ENCODE measurements at regions not wholly inside any gene's neighbourhood (a gene's known extent, or its start where the extent isn't known, plus 50 kb on each side); places are given as distances from the start of the nearest gene placed in this dataset.

DNA sequence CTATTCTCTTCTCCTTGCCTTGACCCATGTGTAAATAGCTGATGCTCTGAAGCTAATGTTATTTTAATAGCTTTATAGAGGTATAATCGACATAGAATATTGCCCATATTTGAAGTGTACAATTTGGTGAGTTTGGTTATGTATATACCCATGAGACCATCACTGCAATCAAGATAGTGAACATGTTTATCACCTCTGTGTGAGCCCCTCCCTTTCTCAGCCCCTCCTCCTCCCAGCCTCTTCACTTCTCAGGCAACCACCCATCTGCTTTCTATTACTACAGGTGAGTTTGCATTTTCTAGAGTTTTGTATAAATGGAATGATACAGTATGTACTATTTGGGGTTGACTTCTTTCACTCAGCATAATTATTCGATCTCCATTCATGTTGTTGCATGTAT is 181.1 kb downstream of the INO80D start:
- no peak for DNase-seq (ENCODE audit: low read depth, low spot score)
- in situ Hi-C loops (cut with HindIII; ENCODE audit: low pct_unique_long_range_greater_than_20kb, low sequenced_read_pairs): no loop called here

DNA sequence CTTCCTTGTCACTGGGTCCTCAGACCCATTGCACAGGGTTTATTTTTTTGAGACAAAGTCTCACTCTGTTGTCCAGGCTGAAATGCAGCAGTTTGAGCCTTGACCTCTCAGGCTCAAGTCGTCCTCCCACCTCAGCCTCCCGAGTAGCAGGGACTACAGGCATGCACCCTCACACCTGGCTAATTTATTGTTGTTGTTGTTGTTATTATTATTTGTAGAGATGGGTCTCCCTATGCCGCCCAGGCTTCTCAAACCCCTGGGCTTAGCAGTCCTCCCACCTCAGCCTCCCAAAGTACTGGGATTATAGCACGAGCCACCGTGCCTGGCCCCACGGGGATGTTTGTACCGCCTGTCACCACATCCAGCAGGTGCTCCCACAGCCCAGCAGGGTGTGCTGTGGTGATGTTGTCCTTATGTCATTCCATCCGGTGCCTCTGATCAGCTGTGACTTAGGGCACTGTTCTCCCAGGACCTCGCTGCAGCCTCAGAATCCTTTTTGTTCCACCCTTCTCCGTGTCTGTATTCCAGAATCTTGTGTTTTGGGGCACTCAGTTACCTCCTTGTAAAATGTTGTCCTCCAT is 182.3 kb downstream of the INO80D start:
- in situ Hi-C loops (cut with HindIII; ENCODE audit: low pct_unique_long_range_greater_than_20kb, low sequenced_read_pairs): no loop called here
- DNase-seq (ENCODE audit: low read depth, low spot score): peak; percentile 40

DNA sequence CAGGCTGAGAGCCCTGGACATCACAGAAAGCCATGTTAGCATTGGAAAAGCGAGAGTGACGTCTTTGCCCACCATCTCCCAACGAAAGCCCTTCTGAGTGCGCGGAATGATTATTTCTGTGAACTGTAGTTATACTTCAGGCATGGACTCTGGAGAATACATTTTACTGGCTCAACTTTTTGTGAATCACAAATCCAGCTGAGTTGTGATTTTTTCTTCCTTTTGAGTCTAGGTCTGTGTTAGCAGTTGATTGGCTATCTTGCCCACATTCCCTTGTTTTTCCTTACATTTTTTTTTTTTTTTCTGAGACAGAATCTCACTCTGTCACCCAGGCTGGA is 183.1 kb downstream of the INO80D start:
- no peak for DNase-seq (ENCODE audit: low read depth, low spot score)
- in situ Hi-C loops (cut with HindIII; ENCODE audit: low pct_unique_long_range_greater_than_20kb, low sequenced_read_pairs): no loop called here

DNA sequence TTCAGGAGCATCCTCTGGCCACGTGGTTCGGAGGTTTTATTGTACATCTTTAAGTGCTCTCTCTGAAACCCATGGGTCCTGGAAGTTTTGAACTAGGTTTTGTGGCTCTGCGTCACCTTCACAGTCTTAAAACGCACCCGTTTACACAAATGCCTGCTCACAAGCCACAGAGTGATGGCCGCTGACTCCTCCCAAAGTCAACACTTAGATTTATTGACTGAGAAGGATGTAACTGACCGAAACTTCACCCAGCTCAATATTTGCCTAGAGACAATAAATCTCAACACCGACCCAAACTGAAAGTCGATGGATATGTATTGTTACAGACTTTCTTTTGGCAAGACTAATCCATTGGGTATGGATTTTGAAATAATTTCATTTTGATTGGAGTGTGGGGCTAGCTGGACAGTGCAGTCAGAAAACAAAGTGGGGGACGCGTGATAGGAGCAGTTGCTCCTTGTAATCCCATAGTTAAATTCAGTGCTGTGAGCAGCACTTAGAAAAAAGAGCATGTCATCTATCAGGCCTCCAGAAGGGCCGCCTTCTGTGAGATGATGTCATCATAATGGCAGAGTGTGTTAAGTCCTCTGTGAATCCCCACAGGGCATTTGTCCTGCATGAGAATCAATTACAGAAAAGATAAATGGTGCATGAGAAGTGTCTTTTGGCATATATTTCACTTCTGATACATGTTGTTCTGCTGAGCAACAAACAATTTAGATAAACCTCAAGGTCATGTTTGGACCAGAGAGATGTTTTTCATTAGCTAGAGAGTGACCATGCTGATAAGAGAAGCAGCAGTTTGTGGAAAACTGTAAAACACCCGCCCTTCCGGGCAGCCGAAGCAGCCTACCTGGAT is 183.7 kb downstream of the INO80D start:
- no peak for DNase-seq (ENCODE audit: low read depth, low spot score)

DNA sequence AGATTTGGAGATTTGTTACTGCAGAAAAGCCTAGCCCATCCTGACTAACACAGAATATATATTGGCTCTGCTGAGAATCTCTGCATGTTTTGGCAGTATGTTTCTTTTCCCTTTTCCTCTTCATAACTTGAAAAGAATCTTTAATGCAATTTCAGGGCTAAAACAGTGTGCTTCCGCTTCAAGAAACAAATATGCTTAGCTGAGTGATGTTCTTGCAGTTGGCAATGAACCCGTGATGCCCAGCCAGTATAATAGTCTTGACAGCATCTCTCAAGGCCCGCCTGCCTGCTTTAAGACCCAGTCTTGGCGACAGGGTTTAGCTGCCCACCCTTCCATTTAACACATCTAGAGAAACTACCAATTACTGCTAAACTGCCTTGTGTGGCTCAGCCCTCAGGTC is 184.5 kb downstream of the INO80D start:
- in situ Hi-C loops (cut with HindIII; ENCODE audit: low pct_unique_long_range_greater_than_20kb, low sequenced_read_pairs): no loop called here
- no peak for DNase-seq (ENCODE audit: low read depth, low spot score)

More for the DNA sequence above, 183.7 kb downstream of the INO80D start:
- in situ Hi-C loops (cut with HindIII; ENCODE audit: low pct_unique_long_range_greater_than_20kb, low sequenced_read_pairs): no loop called here

DNA sequence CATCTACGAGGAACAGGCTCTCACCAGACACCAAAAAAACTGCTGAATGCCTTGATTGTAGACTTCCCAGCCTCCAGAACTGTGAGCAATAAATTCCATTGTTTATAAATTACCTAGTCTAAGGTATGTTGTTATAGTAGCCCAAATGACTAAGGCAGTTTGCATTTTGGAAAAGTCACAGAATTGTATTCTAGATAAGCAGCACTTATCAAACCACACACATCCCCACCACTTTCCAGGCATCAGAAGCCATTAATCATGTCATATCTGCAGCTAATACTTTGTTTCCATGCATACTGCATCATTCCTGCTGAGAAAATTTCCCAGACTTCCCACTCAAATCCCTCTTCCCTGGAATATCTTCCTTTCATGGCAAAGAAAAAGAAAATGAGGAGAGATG is 187.2 kb downstream of the INO80D start:
- no peak for DNase-seq (ENCODE audit: low read depth, low spot score)
- in situ Hi-C loops (cut with HindIII; ENCODE audit: low pct_unique_long_range_greater_than_20kb, low sequenced_read_pairs): no loop called here

DNA sequence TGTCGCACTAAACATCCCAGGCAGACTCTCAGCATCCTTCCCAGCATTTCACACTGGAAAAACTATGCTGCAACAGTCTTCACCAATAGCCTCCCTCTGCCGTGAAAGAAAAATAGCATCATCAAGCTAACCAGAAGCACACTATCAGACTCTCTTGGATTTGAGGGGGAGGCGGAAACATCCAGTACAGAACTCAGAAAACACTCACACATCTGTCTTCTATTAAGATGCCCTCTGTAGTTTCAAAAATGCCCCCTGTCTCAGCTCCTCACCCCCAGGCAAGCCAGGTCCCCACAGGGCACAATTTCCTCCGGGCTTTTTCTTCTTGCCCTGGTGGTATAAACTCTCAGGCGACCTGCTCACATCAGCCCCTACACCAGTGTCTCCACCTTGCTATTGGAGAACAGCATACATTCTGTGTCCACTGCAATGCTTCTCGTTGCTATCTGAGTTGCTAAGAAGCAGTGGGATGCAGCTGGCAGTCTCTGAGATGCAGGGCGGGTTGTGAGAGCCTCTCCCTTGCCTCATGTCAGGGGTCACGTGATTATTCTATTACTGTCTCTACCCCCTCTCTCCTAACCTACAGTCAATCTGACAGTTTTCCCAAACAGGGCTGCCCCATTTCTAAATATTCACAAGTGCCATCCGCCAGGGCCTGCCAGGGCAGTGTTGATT is 189.9 kb downstream of the INO80D start:
- DNase-seq (ENCODE audit: low read depth, low spot score): no peak
- in situ Hi-C loops (cut with HindIII; ENCODE audit: low pct_unique_long_range_greater_than_20kb, low sequenced_read_pairs): no loop called here

DNA sequence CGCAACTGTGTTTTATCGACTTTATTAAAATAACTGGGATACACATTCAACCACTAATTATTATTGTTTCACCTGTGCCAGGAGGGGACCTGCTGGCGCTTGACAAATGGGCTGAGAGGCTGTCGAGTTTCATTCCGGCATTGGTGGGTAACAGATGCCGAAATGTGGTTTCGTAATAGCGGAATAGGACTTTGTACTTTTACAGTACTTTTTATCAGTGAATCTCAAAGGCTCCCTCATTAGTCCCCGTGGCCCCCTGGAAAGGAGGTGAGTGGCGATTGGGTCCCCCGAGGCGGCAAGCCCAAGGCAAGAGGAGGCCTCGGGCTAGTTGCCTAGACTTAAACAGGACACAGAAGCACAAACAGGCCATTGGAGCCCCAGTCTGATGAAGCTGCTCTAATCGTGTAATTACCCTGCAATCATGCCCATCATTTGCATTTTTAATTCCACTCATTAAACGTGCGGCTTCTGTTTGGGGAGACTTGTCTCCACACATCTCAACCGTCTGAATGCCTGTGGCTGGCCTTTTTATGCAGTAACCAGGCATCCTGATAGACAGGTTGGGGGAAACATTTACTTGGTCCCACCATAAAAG is 193.2 kb downstream of the INO80D start:
- in situ Hi-C loops (cut with HindIII; ENCODE audit: low pct_unique_long_range_greater_than_20kb, low sequenced_read_pairs): no loop called here
- DNase-seq (ENCODE audit: low read depth, low spot score): no peak

DNA sequence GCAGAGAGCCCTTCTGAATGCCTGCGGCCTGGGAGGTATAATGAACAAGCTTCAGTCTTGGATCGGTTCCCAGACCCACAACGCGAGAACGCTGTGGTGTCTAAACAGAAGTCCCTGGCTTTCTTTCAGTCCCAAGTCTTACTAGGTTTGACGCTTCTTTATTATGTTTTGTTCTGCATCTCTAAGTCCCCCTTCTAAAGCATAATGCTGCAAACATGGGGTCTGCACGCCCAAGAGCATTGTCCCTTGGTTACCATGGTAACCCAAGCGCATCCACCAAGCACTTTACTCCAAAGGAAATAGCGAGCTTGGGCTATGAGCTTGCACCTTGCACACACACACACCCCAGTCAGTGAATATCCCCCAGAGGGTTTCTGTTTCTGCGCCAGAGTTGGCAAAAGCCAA is 193.7 kb downstream of the INO80D start:
- in situ Hi-C loops (cut with HindIII; ENCODE audit: low pct_unique_long_range_greater_than_20kb, low sequenced_read_pairs): no loop called here
- DNase-seq (ENCODE audit: low read depth, low spot score): no peak

DNA sequence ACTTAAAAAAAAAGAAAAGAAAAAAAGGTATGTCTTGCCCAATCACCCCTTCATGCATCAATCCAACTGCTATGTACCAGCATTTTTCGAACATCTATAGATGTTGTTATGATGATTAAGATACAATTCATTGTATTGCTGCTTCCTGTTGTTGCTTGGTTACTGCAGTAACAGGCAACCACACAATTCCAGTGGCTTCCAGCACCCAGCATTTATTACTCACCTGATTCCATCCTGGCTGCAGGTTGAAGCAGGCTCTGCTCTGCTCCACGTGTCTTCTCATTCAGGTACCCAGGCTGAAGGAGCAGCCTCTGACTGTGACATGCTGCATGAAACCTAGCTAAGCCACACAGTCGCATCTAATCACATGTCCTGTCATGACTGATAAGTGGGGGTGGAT is 196.9 kb downstream of the INO80D start:
- DNase-seq (ENCODE audit: low read depth, low spot score): no peak
- in situ Hi-C loops (cut with HindIII; ENCODE audit: low pct_unique_long_range_greater_than_20kb, low sequenced_read_pairs): no loop called here

DNA sequence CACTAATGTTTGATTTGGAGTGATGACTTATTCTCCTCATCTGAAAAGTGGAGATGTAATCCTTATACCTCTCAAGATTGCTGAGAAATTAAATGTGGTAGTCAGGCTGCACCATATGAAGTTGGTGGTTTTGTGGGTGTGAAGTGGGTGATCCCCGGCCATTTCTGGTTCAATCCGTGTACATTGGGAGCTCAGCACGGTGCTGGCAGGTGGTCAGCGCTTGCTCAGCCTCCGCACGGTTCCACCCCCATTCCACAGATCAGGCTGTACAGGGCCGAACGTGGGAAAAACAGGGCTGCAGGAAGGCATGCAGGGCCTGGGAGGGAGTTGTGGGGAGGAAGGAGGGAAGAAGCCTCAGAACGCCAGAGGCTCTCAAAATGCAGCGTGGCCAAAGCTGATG is 198.3 kb downstream of the INO80D start:
- in situ Hi-C loops (cut with HindIII; ENCODE audit: low pct_unique_long_range_greater_than_20kb, low sequenced_read_pairs): no loop called here

DNA sequence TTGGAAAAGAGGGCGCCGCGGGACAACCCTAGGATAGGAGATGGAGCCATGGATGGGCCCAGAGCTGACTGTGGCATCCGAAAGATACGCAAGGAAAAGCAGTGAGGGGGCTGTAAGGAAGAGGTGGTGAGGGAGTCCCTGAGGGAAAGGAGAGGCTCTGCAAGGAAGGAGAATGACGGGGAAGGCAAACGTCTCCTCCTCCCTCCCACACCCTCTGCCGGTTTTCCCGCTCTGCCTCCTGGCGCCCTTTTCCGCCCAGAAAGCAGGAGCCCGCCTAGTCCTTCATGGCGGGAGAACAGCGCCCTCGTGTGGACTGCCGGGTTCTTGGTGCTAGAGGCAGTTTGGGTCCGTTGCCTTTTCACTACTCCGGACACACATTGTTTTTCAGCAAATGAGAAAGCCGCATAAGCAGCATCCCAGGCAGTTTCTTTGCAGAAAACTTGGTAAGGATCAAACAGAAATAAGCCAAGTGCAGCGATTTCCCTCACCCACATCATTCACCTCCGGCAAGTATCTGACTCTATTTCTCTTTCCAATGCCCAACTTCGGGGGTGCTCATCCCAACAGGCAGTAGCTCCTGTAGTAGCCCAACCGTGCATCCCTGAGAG is 200.4 kb downstream of the INO80D start:
- in situ Hi-C loops (cut with HindIII; ENCODE audit: low pct_unique_long_range_greater_than_20kb, low sequenced_read_pairs): no loop called here
- peak; percentile 84 for DNase-seq (ENCODE audit: low read depth, low spot score)

More for the DNA sequence above, 198.3 kb downstream of the INO80D start:
- no peak for DNase-seq (ENCODE audit: low read depth, low spot score)

DNA sequence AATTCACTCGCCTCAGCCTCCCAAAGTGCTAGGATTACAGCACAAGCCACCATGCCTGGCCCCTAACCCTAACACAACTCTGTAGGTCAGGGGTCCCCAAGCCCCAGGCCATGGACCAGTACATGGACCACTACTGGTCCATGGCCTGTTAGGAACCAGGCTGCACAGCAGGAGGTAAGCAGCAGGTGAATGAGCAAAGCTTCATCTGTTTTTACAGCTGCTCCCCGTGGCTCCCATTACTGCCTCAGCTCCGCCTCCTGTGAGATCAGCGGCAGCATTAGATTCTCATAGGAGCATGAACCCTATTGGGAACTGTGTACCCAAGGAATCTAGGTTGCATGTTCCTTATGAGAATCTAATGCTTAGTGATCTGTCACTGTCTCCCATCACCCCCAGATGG is 201.7 kb downstream of the NRP2 start:
- no peak for DNase-seq (ENCODE audit: low read depth, low spot score)
- in situ Hi-C loops (cut with HindIII; ENCODE audit: low pct_unique_long_range_greater_than_20kb, low sequenced_read_pairs): no loop called here

DNA sequence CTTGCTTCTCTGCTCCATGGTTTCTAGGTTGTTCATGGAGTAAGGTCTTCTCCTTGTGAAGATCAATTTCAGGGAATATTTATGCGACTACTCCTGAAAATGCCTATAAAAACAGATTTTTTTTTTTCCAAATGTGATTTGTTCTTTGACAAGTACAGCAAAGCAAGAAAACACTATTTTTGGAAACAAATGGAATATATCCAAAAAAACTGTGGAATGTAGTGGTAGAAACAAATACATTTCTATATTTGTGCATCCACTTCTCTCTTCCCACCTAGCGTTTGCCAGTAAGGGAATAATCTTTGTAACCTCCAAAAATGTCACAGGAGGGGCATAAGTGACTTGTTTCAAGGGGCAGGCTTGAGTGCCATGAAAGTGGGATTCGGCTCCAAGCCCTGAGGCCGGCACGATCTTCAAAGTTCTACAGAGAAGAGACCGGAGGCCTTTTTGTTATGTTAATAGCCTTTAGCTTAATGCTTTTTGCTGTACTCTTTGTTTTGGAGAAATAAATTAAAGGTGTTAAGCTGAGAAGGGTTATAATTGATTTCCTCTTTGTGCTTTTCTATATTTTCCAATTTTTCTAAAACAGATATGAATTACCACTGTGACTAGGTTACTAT is 200.6 kb downstream of the NRP2 start:
- DNase-seq (ENCODE audit: low read depth, low spot score): no peak
- in situ Hi-C loops (cut with HindIII; ENCODE audit: low pct_unique_long_range_greater_than_20kb, low sequenced_read_pairs): no loop called here

DNA sequence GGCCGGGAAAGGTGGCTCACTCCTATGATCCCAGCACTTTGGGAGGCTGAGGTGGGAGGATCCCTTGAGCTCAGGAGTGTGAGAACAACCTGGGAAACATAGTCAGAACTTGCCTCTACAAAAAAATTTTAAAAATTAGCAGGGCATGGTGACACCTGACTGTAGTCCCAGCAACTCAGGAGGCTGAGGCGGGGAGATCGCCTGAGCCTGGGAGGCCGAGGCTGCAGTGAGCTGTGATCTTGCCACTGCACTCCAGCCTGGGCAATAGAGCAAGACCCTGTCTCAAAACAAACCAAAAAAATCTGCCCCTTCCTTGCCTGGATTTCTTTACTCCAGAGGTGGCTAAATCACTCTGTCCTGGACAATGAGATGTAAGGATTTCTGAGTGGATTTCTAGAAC is 197.7 kb downstream of the NRP2 start:
- no peak for DNase-seq (ENCODE audit: low read depth, low spot score)
- in situ Hi-C loops (cut with HindIII; ENCODE audit: low pct_unique_long_range_greater_than_20kb, low sequenced_read_pairs): no loop called here

DNA sequence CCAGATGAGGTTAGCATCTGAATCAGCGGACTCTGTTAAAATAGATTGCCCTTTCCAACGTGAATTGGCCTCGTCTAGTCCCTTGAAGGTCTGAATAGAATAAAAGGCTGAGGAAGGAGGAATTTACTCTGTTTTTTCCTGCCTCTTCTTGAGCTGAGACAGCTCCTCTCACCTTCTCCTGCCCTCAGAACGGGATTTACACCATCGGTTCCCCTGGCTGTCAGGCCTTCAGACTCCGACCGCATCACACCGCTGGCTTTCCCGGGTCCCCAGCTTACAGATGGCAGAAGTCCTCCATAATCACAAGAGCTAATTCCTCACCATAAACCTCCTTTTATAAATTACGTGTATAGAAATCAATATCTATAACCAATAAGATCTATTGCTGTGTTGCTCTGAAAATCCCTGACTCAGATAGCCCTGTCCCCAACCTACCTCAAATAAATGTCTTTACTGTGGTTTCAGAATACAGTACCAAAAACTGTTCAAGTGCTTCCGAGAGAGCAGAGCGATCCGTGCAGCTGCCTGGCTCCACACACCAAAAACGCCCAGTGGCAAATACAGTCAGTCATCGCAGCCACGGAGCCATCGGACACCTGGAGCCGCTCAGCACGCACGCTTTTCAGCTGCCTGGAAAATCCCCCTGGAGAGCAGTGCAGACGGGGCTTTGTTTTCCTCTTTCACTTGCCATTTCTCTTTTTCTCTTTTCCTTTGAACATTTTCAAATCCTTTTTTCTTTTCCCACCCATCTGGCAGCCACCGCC is 196.9 kb downstream of the NRP2 start:
- in situ Hi-C loops (cut with HindIII; ENCODE audit: low pct_unique_long_range_greater_than_20kb, low sequenced_read_pairs): no loop called here
- DNase-seq (ENCODE audit: low read depth, low spot score): no peak

DNA sequence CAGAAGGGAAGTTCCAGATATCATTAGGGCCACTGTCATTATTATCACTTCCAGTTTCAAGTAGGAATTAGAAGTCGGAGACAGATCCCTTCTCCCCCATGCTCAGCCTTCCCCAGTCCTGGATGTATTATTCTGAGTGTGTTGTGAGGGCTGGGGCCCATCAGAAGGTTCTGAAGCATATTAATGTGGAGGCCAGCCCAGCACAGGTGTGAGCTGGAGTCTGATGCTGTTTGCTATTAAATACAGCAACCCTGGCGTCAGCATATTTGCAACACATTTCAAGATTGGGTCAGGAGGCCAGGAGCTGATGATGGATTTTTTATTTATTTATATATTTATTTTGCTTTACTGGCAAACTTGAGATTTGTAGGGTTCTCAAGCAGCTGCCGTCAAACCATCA is 195.2 kb downstream of the NRP2 start:
- in situ Hi-C loops (cut with HindIII; ENCODE audit: low pct_unique_long_range_greater_than_20kb, low sequenced_read_pairs): no loop called here

More for the DNA sequence above, 195.2 kb downstream of the NRP2 start:
- no peak for DNase-seq (ENCODE audit: low read depth, low spot score)

All from SK-MEL-5 (cell line).